8988T (cell line): ENCODE measurements at regions not wholly inside any gene's neighbourhood (a gene's known extent, or its start where the extent isn't known, plus 50 kb on each side); places are given as distances from the start of the nearest gene placed in this dataset.

Experiments
- DNase-seq: peaks from one replicate; pipeline ENCODE4 v3.0.0; 2011

- no peak for DNase-seq
Measured at GRCh38 chr3:147008458-147008857, 397.9 kb downstream of the ZIC4 start.

GRCh38 chr3:147007736-147008245 lies 398.6 kb downstream of the ZIC4 start:
- no peak for DNase-seq

GRCh38 chr3:147002721-147003120 lies 397.6 kb upstream of the PLSCR5 start:
- DNase-seq, result no peak

GRCh38 chr3:147000274-147000673 lies 395.1 kb upstream of the PLSCR5 start:
- DNase-seq, result no peak

GRCh38 chr3:146991907-146992306 lies 386.8 kb upstream of the PLSCR5 start:
- DNase-seq, result no peak

GRCh38 chr3:146975476-146975875 lies 370.3 kb upstream of the PLSCR5 start:
- no peak for DNase-seq

- no peak for DNase-seq
Measured at GRCh38 chr3:146975032-146975431, 369.9 kb upstream of the PLSCR5 start.

- no peak for DNase-seq
Measured at GRCh38 chr3:146974001-146974400, 368.9 kb upstream of the PLSCR5 start.

GRCh38 chr3:146972726-146973125 lies 367.6 kb upstream of the PLSCR5 start:
- no peak for DNase-seq

- no peak for DNase-seq
Measured at GRCh38 chr3:146970236-146970635, 365.1 kb upstream of the PLSCR5 start.

GRCh38 chr3:146969356-146969755 lies 364.2 kb upstream of the PLSCR5 start:
- no peak for DNase-seq

GRCh38 chr3:146968204-146968651 lies 363.1 kb upstream of the PLSCR5 start:
- DNase-seq, result peak; percentile 13

- DNase-seq, result no peak
Measured at GRCh38 chr3:146967783-146968182, 362.6 kb upstream of the PLSCR5 start.

- no peak for DNase-seq
Measured at GRCh38 chr3:146966124-146966523, 361.0 kb upstream of the PLSCR5 start.

GRCh38 chr3:146953511-146953981 lies 348.4 kb upstream of the PLSCR5 start:
- DNase-seq, result no peak

- no peak for DNase-seq
Measured at GRCh38 chr3:146948985-146949384, 343.8 kb upstream of the PLSCR5 start.

GRCh38 chr3:146948186-146948585 lies 343.0 kb upstream of the PLSCR5 start:
- DNase-seq, result no peak

- no peak for DNase-seq
Measured at GRCh38 chr3:146929696-146930095, 324.6 kb upstream of the PLSCR5 start.

- no peak for DNase-seq
Measured at GRCh38 chr3:146928421-146929059, 323.4 kb upstream of the PLSCR5 start.

GRCh38 chr3:146921693-146922092 lies 316.5 kb upstream of the PLSCR5 start:
- no peak for DNase-seq

GRCh38 chr3:146914409-146914808 lies 309.3 kb upstream of the PLSCR5 start:
- DNase-seq, result no peak

- DNase-seq, result no peak
Measured at GRCh38 chr3:146912241-146913015, 307.3 kb upstream of the PLSCR5 start.

GRCh38 chr3:146903927-146904326 lies 298.8 kb upstream of the PLSCR5 start:
- no peak for DNase-seq

- DNase-seq, result no peak
Measured at GRCh38 chr3:146899171-146899570, 294.0 kb upstream of the PLSCR5 start.
